Limb (tissue), 2 donors: ENCODE measurements at regions not wholly inside any gene's neighbourhood (a gene's known extent, or its start where the extent isn't known, plus 50 kb on each side); places are given as distances from the start of the nearest gene placed in this dataset.
"Not testable (repeated sequence)": the region's sequence is repeated elsewhere in the genome, so short reads cannot be mapped to it uniquely, and the experiment has no call there.

Source experiments
- DNase-seq, 2 donors: peaks; one replicate each; pipeline ENCODE4 v3.0.0-alpha.2; 2016; ENCODE audit errors: extremely low spot score in 2 of 2

DNA sequence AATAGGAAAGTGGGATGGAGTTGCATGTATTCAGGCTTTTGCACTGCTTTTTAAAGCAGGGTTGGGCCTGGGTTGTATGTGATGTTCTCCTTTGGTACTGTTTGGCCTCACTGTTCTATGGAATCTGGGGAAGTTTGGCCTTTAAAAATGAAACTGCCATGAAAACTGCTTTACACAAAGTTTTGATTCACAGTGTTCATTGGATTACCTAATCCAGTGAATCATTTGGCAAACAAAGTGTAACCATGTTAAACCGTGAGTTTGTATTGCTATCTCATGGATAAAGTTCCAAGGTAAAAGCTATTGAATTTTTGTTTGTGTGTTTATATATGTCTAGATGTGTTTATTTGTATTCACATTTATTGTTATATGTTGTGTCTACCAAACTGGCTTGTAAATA is 1658.6 kb downstream of the OLFM4 start:
- no peak for DNase-seq

- no peak for DNase-seq
Measured at GRCh38 chr13:54699831-54700230, 1671.2 kb downstream of the OLFM4 start.

- DNase-seq = no peak
Measured at GRCh38 chr13:54705738-54706137, 1677.1 kb downstream of the OLFM4 start.

DNA sequence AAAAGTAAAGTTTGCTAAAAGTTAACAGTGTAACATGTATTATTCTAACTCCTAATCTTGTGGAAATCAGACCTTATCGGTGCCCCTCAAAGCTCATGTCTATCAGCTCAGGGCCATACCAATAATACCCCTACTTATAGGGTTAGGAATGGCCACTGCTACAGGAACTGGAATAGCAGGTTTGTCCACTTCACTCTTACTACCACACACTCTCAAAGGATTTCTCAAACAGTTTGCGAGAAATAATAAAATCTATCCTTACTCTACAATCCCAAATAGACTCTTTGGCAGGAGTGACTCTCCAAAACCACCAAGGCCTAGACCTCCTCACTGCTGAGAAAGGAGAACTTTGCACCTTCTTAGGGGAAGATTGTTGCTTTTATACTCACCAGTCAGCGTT is 1677.7 kb downstream of the OLFM4 start:
- no peak for DNase-seq

DNA sequence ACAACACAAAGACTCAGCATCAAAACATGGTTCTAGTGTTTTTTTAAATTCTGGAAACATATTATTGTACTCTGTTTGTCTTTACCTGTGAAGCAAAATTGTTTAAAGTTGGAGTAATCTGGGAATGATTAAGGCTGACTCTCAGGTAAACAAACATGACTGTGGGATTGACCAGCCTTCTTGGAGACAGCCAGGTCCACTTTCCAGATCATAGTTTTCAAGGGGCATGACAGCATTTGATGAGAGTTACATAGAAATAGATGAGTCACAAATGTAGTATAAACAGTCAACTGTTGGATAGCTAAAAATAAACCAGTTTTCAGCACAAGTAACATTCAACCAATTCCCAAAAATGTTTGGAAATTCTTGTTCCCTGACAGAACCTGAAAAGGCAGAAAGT is 1680.9 kb downstream of the OLFM4 start:
- DNase-seq = no peak

GRCh38 chr13:54733639-54734038 is 1705.0 kb downstream of the OLFM4 start:
- no peak for DNase-seq

- not testable (repeated sequence) for DNase-seq
Measured at GRCh38 chr13:54737211-54737610, 1708.6 kb downstream of the OLFM4 start.

- no peak for DNase-seq
Measured at GRCh38 chr13:54742984-54743383, 1714.4 kb downstream of the OLFM4 start.

GRCh38 chr13:54744747-54745146 is 1716.1 kb downstream of the OLFM4 start:
- DNase-seq = no peak

DNA sequence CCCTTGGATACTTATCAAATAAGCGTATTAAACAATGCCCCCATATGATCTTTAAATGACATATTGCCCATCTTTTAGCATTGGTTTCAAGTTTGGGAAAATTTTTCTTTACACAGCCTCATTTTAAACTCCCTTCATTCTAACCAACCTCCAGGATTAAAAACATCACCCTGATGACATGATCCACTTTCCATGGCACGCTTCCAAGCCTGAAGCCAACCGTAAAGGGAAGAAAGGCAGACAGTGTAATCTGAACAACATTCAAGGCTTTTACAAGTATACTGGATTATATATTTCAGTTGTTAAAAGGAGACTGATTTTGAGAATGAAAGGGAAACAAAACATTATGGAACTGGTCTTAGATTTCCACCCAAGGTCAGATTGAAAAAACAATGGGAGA is 1721.9 kb downstream of the OLFM4 start:
- no peak for DNase-seq

- DNase-seq = no peak
Measured at GRCh38 chr13:54758795-54759194, 1730.2 kb downstream of the OLFM4 start.

- no peak for DNase-seq
Measured at GRCh38 chr13:54768214-54768613, 1739.6 kb downstream of the OLFM4 start.

DNA sequence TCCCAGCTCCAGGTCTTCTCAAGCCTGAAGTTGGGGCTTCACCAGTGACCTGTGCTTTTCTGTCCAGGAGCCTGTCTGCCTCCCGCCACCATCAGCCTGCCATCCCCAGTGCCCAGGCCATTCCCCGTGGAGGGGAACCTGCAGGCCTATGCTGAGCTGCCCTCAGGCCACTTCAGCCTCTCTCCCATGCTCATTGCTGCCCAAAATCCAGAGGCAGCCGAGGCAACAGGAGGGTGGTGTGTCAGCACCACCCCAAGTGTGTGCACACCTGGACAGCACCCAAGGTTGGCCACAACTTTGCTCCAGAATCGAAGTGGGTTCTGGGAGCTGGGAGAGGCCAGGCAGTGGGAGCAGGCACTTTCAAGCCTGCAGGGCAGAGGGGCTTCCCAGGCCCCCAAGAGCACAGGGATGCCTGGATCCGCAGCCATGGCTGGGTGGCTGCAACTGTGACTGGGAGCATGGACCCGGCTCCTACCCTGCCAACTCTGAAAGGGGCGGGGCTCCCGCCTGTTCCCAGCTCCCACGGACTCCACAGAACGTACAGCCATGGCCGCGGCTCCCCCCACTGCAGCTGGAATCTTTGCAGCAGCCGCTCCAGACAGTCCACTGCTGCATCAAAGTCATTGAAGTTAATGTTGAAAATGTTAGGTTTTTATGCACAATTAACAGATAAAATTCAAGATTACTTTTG is 1747.0 kb downstream of the OLFM4 start:
- no peak for DNase-seq

DNA sequence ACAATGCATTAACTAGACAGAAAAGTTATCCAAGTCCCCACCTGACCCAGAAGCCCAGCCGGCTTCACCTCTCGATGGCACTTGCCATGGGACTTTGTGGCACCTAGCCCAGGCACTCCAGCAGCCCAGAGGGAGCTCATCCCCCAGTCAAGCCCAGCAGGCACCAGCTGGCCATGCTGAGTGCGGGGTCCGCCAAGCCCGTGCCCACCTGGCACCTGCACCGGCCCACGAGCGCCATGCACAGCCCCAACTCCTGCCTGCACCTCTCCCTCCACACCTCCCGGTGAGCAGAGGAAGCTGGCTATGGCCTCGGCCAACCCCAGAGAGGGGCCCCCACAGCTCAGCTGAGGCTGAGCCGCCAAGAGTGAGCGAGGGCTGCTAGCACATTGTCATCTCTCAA is 1759.1 kb downstream of the OLFM4 start:
- DNase-seq = no peak

DNA sequence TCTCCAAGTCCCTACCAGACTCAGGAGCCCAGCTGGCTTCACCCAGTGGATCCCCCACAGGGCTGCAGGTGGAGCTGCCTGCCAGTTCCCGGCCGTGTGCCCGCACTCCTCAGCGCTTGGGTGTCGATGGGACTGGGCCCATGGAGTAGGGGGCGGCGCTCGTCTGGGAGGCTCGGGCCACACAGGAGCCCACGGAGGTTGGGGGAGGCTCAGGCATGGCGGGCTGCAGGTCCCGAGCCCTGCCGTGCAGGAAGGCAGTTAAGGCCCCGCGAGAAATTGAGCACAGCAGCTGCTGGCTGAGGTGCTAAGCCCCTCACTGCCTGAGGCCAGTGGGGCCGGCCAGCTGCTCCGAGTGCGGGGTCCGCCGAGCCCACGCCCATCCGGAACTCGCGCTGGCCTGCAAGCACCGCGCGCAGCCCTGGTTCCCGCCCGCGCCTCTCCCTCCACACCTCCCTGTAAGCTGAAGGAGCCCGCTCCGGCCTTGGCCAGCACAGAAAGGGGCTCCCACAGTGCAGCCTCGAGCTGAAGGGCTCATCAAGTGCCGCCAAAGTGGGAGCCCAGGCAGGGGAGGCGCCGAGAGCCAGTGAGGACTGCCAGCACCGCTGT is 1771.1 kb downstream of the OLFM4 start:
- no peak for DNase-seq

DNA sequence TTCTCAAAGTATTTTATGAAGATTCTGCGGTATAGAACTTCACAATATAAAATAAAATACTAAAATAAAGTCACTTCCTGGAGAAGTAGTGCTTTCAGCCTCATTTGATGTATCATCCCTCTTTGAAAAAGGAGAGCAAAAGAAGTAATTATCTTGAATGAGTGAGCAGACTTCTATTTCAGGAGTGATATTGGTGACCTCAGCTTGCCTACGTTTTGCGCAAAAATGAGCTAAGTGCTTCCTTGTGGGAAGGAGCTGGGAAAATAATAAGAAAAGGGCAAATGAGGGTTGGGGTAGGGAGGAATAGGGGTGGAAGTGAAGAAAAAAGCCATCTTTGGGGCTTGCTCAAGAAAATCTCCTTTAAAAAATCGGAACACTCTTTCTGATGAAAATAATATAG is 1773.6 kb downstream of the OLFM4 start:
- DNase-seq = no peak

- DNase-seq = no peak
Measured at GRCh38 chr13:54805743-54806142, 1777.1 kb downstream of the OLFM4 start.

DNA sequence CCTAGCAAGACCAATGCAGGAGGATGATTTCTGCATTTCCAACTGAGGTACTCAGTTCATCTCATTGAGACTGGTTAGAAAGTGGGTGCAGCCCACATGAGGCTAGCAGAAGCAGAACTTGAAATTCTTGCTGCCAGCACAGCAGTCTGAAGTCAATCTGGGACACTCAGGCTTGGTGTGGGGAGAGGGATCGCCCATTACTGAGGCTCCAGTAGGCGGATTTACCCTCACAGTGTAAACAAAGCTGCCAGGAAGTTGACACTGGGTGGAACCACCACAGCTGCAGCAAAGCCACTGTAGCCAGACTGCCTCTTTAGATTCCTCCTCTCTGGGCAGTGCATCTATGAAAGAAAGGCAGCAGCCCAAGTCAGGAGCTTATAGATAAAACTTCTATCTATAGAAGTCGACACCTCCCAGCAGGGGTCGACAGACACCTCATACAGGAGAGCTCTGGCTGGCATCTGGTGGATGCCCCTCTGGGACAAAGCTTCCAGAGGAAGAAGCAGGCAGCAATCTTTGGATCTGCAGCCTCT is 1793.4 kb downstream of the OLFM4 start:
- DNase-seq = not testable (repeated sequence)

DNA sequence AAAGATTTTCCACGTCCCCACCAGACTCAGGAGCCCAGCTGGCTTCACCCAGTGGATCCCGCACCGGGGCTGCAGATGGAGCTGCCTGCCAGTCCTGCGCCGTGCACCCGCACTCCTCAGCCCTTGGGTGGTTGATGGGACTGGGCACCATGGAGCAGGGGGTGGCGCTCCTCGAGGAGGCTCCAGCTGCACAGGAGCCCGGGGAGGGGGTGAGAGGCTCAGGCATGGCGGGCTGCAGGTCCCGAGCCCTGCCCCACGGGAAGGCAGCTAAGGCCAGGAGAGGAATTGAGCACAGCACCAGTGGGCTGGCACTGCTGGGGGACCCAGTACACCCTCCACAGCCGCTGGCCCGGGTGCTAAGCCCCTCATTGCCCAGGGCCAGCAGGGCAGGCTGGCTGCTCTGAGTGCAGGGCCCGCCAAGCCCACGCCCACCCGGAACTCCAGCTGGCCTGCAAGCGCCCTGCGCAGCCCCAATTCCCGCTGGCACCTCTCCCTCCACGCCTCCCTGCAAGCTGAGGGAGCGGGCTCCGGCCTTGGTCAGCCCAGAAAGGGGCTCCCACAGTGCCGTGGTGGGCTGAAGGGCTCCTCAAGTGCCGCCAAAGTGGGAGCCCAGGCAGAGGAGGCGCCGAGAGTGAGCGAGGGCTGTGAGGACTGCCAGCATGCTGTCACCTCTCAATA is 1800.9 kb downstream of the OLFM4 start:
- DNase-seq = not testable (repeated sequence)

DNA sequence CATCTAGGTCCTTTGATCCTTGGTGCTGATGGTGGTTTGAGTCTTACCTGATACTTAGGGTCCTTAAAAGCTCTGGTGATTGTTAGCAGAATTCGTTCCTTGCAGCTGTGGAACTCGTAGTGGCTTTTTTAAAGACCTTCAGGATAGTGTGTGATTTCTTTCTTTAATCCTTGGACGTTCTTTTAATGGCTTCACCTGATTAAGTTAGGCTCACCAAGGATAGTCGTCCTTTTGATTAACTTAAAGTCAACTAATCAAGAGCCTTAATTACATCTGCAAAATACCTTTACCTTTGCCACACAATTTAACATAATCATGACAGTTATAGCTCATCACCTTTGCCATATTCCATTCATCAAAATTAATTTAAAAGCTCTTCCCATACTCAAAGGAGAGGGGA is 1807.7 kb downstream of the OLFM4 start:
- no peak for DNase-seq

GRCh38 chr13:54841682-54842081 is 1813.1 kb downstream of the OLFM4 start:
- no peak for DNase-seq

DNA sequence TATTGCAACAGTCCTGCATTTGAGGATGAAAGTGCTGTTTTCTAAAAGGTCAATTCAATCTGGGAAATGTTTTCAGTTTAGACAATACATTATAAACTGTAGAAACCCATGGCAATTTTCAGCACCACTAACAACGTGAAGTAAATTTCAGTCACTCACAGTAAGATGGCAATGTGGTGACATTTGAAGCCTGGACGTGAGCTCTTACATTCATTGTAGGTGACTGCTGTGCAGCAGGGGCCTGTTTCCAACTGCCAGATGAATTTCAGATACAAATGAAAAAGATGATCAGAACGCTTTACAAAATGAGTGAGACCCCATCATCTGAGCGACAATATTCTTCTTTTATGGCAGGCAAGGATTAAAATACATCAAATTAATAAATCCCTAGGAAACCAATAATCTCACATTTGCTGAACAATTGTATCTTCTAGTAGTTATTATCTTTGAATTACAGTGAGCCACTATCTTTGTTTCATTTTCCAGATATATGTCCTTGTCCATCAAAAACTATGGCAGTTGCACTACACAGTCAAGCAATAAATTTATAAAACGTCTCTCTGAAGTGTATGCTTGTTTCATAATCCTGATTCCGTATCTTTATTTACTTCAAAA is 1816.8 kb downstream of the OLFM4 start:
- no peak for DNase-seq
